GM10266 (cell line): ENCODE measurements at regions not wholly inside any gene's neighbourhood (a gene's known extent, or its start where the extent isn't known, plus 50 kb on each side); places are given as distances from the start of the nearest gene placed in this dataset.
"Not testable (repeated sequence)": the region's sequence is repeated elsewhere in the genome, so short reads cannot be mapped to it uniquely, and the experiment has no call there.

Source experiments
- DNase-seq: peaks from one replicate; pipeline ENCODE4 v3.0.0; 2012; ENCODE audit errors: extremely low spot score
- TF ChIP-seq, protein P1 (sequence below): IDR thresholded peaks from 2 replicates; pipeline ENCODE4 v1.5.1; 2012; ENCODE audit warnings: mild to moderate bottlenecking, low read depth; ENCODE audit not compliant: control insufficient read depth, insufficient read depth; ENCODE audit errors: missing control alignments

DNA sequence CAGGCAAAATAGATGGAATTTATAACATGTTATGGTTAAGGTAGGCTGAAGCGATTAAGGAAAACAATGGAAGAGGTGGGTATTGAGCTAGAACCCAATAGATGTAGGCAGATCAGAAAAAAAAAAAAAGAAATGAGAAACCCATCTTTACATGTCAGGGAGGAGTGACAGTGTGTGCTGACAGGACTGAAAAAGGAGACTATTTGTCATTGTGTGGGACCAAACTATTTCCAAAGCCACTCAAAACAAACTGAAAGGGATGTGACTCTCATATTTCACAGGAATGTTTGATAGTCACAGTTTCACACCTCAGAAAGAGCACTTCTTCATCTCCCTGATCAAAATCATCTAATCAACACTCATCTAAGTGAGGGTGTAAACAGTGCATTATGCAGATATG is 122.3 kb upstream of the KIF2A start:
- TF ChIP-seq, protein P1, sequence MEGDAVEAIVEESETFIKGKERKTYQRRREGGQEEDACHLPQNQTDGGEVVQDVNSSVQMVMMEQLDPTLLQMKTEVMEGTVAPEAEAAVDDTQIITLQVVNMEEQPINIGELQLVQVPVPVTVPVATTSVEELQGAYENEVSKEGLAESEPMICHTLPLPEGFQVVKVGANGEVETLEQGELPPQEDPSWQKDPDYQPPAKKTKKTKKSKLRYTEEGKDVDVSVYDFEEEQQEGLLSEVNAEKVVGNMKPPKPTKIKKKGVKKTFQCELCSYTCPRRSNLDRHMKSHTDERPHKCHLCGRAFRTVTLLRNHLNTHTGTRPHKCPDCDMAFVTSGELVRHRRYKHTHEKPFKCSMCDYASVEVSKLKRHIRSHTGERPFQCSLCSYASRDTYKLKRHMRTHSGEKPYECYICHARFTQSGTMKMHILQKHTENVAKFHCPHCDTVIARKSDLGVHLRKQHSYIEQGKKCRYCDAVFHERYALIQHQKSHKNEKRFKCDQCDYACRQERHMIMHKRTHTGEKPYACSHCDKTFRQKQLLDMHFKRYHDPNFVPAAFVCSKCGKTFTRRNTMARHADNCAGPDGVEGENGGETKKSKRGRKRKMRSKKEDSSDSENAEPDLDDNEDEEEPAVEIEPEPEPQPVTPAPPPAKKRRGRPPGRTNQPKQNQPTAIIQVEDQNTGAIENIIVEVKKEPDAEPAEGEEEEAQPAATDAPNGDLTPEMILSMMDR: no peak
- DNase-seq: no peak

DNA sequence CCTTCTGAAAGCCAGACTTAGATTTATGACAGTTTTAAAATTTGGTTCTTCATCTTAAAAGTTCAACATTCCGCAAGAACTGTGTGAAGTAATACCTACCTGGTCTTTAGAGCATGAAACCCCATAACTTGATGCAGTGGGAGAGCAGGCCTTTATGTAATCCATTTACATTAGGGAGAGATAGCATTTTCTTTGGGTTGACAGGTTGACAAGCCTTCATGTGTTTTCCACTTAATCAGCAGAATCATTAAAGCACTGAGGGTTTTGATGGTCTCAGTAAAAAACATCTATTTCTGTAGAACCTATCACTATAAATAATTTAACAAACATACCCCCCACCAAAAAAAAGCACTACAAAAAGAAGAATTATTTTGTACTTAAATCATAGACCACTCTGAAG is 121.6 kb upstream of the KIF2A start:
- TF ChIP-seq, protein P1: no peak
- DNase-seq: no peak

- TF ChIP-seq, protein P1: no peak
- DNase-seq: no peak
Observed at GRCh38 chr5:62190173-62190572, 115.8 kb upstream of the KIF2A start.

GRCh38 chr5:62190931-62191330 is 115.1 kb upstream of the KIF2A start:
- TF ChIP-seq, protein P1: no peak
- DNase-seq: no peak

DNA sequence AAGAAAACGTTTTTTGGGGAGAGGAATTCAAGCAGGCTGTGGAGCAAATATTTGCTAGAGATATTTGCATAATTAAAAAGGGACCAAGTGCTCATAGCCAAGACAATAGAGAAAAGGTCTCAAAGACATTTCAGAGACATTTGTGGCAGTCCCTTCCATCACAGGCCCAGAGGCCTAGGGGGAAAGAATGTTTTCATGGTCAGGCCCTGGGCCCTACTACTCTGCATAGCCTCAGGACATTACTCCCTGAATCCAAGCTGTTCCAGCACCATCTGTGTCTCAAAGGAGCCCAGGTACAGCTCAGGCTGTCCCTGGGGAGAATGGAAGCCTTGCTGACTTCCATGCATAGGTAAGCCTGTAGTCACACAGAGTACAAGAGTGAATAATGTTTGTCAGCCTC is 113.0 kb upstream of the KIF2A start:
- DNase-seq: no peak
- TF ChIP-seq, protein P1: no peak

- DNase-seq: not testable (repeated sequence)
Observed at GRCh38 chr5:62196532-62196931, 109.5 kb upstream of the KIF2A start.

DNA sequence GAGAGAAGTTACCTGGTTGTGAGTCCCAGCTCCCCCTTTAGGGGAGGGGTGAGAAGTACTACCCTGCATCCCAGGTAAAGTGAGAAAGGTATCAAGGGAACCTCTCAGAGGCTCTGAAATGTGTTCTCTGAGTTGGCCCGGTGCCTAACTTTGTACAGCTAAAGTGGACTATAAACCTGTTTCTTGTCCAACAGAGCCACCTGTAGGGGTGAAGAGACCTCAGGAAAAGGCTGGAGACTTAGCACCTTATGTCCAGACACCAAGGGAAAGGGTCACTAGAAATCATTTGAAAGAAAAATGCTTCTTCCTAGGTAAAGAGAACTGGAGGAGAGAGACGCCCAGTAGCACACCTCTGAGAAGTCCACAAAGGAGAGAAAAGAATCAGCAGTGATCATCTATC is 108.3 kb upstream of the KIF2A start:
- TF ChIP-seq, protein P1: no peak
- no peak for DNase-seq

- TF ChIP-seq, protein P1: no peak
- DNase-seq: no peak
Observed at GRCh38 chr5:62198421-62198820, 107.6 kb upstream of the KIF2A start.
